Ovary (tissue), 7 donors: ENCODE measurements at regions not wholly inside any gene's neighbourhood (a gene's known extent, or its start where the extent isn't known, plus 50 kb on each side); places are given as distances from the start of the nearest gene placed in this dataset.

ENCODE experiments used
- DNase-seq, 5 donors: peaks; one replicate each; pipeline ENCODE4 v3.0.0-alpha.2; 2019 to 2020
- H3K27ac ChIP-seq, 2 donors: fragments of 200-600 bp; one replicate each; pipeline versions ENCODE4 v1.5.1 to v1.8.0; 2019 to 2022
- H3K27me3 ChIP-seq: fragments of 200-600 bp; one replicate; pipeline ENCODE4 v1.8.0; 2022
- H3K36me3 ChIP-seq: fragments of 200-600 bp; sonication (generic); one replicate; pipeline ENCODE4 v1.5.1; 2019
- H3K4me1 ChIP-seq: one replicate; pipeline ENCODE4 v1.8.1; 2013; ENCODE audit warnings: mild to moderate bottlenecking, moderate library complexity; ENCODE audit not compliant: insufficient read depth
- H3K4me3 ChIP-seq: fragments of 200-600 bp; sonication (generic); one replicate; pipeline ENCODE4 v1.5.1; 2017
- H3K9me3 ChIP-seq, 2 donors: fragments of 200-600 bp in 1 of 2; sonication (generic) in 1 of 2; one replicate each; pipeline versions ENCODE4 v1.5.1 to v1.8.1; 2013 to 2019; ENCODE audit warnings: mild to moderate bottlenecking in 1 of 2, moderate library complexity in 1 of 2
- CTCF ChIP-seq, 3 donors: fragments of 450-650 bp in 2 of 3; fragments of 200-600 bp in 1 of 3; IDR thresholded peaks; one replicate each; pipeline versions ENCODE4 v1.5.1 to v1.8.0; 2016 to 2022; ENCODE audit warnings: antibody characterized with exemption in 3 of 3, mild to moderate bottlenecking in 1 of 3
- EP300 ChIP-seq: sonication (generic); formaldehyde crosslinking; IDR thresholded peaks from one replicate; pipeline ENCODE4 v1.6.1; 2017; ENCODE audit warnings: antibody characterized with exemption
- POLR2A ChIP-seq: fragments of 450-650 bp; IDR thresholded peaks from one replicate; pipeline ENCODE4 v1.6.1; 2017; ENCODE audit warnings: antibody characterized with exemption, mild to moderate bottlenecking, moderate library complexity
- WGBS, 3 donors: extraction: QIAGEN DNeasy Blood & Tissue Kit in 1 of 3; methylation state at CpG; one replicate each; pipeline versions ENCODE4 v1.1.5 to v1.1.7; 2013 to 2017; 5-methylcytosine and 5-hydroxymethylcytosine counted together
- intact Hi-C, 4 donors: fragments of 100-400 bp; cut with DNase I; formaldehyde crosslinking; loops; one replicate each; pipeline versions ENCODE4 v1.11.0 to v1.15.1; 2022 to 2023
- donor health status: DM: no; HTN: no; CAD: no; lungs with moderate emphysema.
- donor health status: DM: no; HTN: no; CAD: no.
- donor health status: Bipolar disorder and iron deficiency.
- donor health status: DM: no; HTN: no; CAD: no.
- donor health status: DM: yes; HTN: yes; CAD: no.

DNA sequence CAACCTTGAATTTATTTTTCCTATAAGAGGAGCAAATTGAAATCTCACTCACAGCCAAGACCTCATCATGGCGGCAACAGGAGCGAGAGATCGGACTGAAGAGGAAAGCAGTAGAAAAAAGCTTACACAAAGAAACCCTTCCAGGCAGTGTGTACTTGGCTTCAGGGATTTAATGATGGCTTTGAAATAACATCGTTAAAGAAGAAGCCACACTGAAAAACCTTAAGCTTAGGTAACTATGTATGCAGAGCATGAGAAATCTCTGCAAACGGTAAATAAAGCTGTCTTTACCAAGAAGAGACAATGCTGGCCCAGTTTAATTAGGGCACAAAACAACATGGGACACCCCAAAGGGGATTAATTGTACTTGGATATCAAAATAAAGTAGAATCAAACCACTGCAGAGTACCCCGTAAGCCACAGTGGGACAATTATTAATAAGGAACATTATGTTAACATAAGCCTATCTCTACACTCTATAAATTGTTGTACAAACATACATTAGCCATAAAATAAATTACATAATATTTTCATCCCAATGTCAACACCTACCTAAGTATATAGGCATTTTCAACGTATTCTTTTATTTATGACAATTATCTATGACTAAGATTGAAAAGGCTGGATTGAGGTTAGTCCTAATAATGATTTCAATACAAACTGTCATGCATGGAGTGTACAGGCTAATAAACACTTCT is 360.2 kb upstream of the CHRM3 start:
- H3K9me3 ChIP-seq: no peaks in the 10 kb centered on the region
- H3K27me3 ChIP-seq: no peaks in the 10 kb centered on the region
- H3K4me3 ChIP-seq: no peak overlapping the region
- intact Hi-C loops: no loop called here
- no peaks in the 10 kb centered on the region for H3K4me1 ChIP-seq
- no peak for DNase-seq
- H3K36me3 ChIP-seq: no peaks in the 10 kb centered on the region
- no peak overlapping the region for H3K27ac ChIP-seq
- no peak for TF ChIP-seq POLR2A
- TF ChIP-seq CTCF (IDR thresholded peaks at IDR 0.05): no peak
- TF ChIP-seq EP300: no peak
- WGBS, 3 donors: 82 to 85% (median 84%) methylated on average over 7 of the region's 7 CpGs

DNA sequence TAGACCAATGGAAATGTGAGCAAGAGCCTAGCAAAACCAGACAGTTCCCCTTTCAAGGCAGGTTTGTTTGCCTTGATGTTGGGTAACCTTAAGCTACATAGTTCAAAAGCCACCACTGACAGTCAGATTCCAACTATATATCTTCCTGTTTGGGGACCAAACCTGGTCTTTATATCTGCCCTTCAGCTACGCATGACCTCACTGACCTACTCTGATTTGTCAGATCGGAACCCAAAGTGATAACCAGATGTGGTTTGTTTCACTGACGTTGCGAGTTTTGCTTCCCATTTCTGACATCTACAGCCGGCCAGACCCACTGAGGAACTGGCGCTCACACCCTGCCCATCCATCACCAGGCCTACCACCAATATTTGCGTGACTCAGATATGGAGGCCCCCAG is 361.1 kb upstream of the CHRM3 start:
- no peak for DNase-seq
- Histone ChIP-seq H3K27ac (no peak overlapping the region), H3K9me3 (no peaks in the 10 kb centered on the region), H3K27me3 (no peaks in the 10 kb centered on the region), H3K36me3 (no peaks in the 10 kb centered on the region), H3K4me3 (no peak overlapping the region), H3K4me1 (no peaks in the 10 kb centered on the region)
- intact Hi-C loops: no loop called here
- WGBS, 3 donors: 93 to 97% (median 96%) methylated on average over 7 of the region's 7 CpGs
- TF ChIP-seq EP300: no peak
- no peak for TF ChIP-seq POLR2A
- TF ChIP-seq CTCF (IDR thresholded peaks at IDR 0.05): no peak

DNA sequence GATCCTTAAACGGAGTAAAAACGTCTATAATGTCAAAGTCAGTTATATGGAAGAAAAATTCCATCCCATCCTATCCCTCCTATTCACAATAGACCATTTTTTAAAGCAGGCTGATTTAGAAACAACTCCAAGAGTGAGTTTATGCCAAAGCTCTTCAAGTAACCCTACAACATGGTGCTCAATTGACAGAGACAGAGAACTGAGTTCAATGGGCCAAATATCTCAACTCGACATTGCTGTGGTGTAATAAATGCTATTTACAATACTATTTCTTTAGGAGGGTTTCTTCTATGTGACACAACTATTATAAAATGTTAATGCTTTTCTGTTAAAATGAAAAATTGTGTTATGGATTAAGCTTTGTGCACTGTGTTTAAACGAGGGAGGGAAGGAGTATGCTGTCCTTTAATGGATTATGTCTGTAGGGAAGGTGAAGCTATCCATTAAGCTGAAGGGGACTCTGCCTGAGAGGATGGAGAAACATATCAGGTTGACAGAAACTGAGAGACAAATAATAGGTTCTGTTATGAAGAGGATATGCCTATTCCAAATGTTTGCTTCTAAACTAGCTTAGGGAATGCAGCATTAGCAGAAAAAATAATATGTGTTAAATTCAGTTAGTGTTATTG is 362.5 kb upstream of the CHRM3 start:
- WGBS, 3 donors: 54 to 60% (median 59%) methylated on average over 4 of the region's 4 CpGs

DNA sequence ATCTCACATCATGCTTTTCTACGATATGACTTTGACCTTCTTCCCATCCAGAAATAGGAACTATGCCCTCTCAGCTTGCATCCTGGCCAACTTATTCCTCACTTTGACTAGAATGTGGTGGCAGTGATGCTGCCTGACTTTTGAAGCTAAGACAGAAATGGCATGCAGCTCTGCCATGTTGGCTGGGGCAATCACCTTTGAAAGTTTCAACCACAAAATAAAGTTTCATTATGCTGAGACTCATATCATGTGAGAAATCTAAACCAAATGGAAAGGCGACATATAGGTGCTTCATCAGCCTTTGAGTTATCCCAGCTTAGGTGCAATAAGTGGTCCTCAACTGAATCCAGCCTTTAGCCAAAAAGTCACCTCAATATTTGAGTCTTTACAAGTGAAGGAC is 370.0 kb upstream of the CHRM3 start:
- DNase-seq: no peak
- Histone ChIP-seq H3K4me3 (no peak overlapping the region), H3K27ac (no peak overlapping the region), H3K4me1 (no peaks in the 10 kb centered on the region), H3K27me3 (no peaks in the 10 kb centered on the region), H3K9me3 (no peaks in the 10 kb centered on the region), H3K36me3 (no peaks in the 10 kb centered on the region)
- TF ChIP-seq EP300 (no peak), CTCF (IDR thresholded peaks at IDR 0.05) (no peak), POLR2A (no peak)
- 89 to 94% (median 90%) methylated on average over 2 of the region's 2 CpGs for WGBS, 3 donors
- intact Hi-C loops: no loop called here

More for the DNA sequence above, 362.5 kb upstream of the CHRM3 start:
- Histone ChIP-seq H3K27me3 (no peaks in the 10 kb centered on the region), H3K9me3 (no peaks in the 10 kb centered on the region), H3K4me3 (no peak overlapping the region), H3K36me3 (no peaks in the 10 kb centered on the region), H3K27ac (no peak overlapping the region), H3K4me1 (no peaks in the 10 kb centered on the region)
- no peak for DNase-seq
- intact Hi-C loops: no loop called here
- TF ChIP-seq POLR2A: no peak

GRCh38 chr1:239011382-239011781 is 375.0 kb upstream of the CHRM3 start:
- Histone ChIP-seq H3K36me3 (no peaks in the 10 kb centered on the region), H3K4me3 (no peak overlapping the region), H3K27me3 (no peaks in the 10 kb centered on the region), H3K9me3 (no peaks in the 10 kb centered on the region), H3K4me1 (no peaks in the 10 kb centered on the region), H3K27ac (no peak overlapping the region)
- no peak for TF ChIP-seq POLR2A
- TF ChIP-seq CTCF (IDR thresholded peaks at IDR 0.05): no peak
- TF ChIP-seq EP300: no peak
- WGBS, 3 donors: 56 to 84% (median 66%) methylated on average over 1 of the region's 1 CpG
- DNase-seq: no peak
- intact Hi-C loops: no loop called here
